SK-N-SH (cell line): ENCODE measurements at regions not wholly inside any gene's neighbourhood (a gene's known extent, or its start where the extent isn't known, plus 50 kb on each side); places are given as distances from the start of the nearest gene placed in this dataset.

ENCODE experiments used
- CTCF ChIA-PET: fragments of 300-600, 350-600 bp; formaldehyde crosslinking; extraction: SDS; loops from one replicate; lab custom pipeline; 2021; lab: Yijun Ruan, JAX
- POLR2A ChIA-PET: fragments of 350-600 bp; sonication (Branson Sonifier 250); formaldehyde crosslinking; extraction: SDS; loops from one replicate; lab custom pipeline; 2020; ENCODE audit warnings: antibody characterized with exemption, inconsistent platforms; lab: Yijun Ruan, JAX
- DNase-seq: peaks from one replicate; pipeline ENCODE4 v3.0.0; 2012
- H2AFZ ChIP-seq: fragments of 200-600 bp; sonication (generic); 2 replicates; pipeline ENCODE4 v1.8.1; 2016; ENCODE audit warnings: antibody characterized with exemption, mild to moderate bottlenecking, low read depth
- H3F3A ChIP-seq: fragments of 200-600 bp; sonication (generic); replicated peaks from 2 replicates; pipeline ENCODE3; 2016; ENCODE audit warnings: antibody characterized with exemption, mild to moderate bottlenecking; ENCODE audit not compliant: insufficient read depth
- H3K27ac ChIP-seq, 2 experiments: fragments of 200-500 bp in 1 of 2; fragments of 200-600 bp in 1 of 2; sonication (Bioruptor generic) in 1 of 2; sonication (generic), shearing (Covaris generic) in 1 of 2; 2 replicates each; pipeline versions ENCODE4 v1.5.1 to v1.6.1; 2014 to 2016; ENCODE audit warnings: low read depth in 2 of 2, inconsistent platforms in 1 of 2, low read length in 1 of 2, mild to moderate bottlenecking in 1 of 2, mixed read lengths in 1 of 2
- H3K27me3 ChIP-seq: fragments of 200-600 bp; sonication (generic), shearing (Covaris generic); 2 replicates; pipeline ENCODE4 v1.6.1; 2016; ENCODE audit warnings: mixed run types; ENCODE audit not compliant: insufficient read depth
- H3K36me3 ChIP-seq, 2 experiments: fragments of 200-500 bp in 1 of 2; fragments of 200-600 bp in 1 of 2; sonication (Bioruptor generic) in 1 of 2; sonication (generic) in 1 of 2; replicated peaks in 1 of 2; 2 replicates each; pipeline versions ENCODE3 to v1.5.1; 2014 to 2016; ENCODE audit warnings: low read length in 1 of 2, mild to moderate bottlenecking in 1 of 2; ENCODE audit not compliant: insufficient read depth in 2 of 2, control insufficient read depth in 1 of 2
- H3K4me1 ChIP-seq, 2 experiments: fragments of 200-500 bp in 1 of 2; fragments of 200-600 bp in 1 of 2; sonication (Bioruptor generic) in 1 of 2; sonication (generic), shearing (Covaris generic) in 1 of 2; 2 replicates each; pipeline versions ENCODE4 v1.5.1 to v1.6.1; 2014 to 2016; ENCODE audit warnings: low read depth in 1 of 2, low read length in 1 of 2, mixed run types in 1 of 2; ENCODE audit not compliant: insufficient read depth in 2 of 2, control insufficient read depth in 1 of 2
- H3K4me2 ChIP-seq: fragments of 200-600 bp; sonication (generic), shearing (Covaris generic); 2 replicates; pipeline ENCODE4 v1.6.1; 2017; ENCODE audit warnings: mixed run types
- H3K4me3 ChIP-seq, 2 experiments: fragments of 200-500 bp in 1 of 2; fragments of 200-600 bp in 1 of 2; sonication (Bioruptor generic) in 1 of 2; sonication (generic), shearing (Covaris generic) in 1 of 2; 2 replicates each; pipeline versions ENCODE4 v1.5.1 to v1.8.1; 2014 to 2016; ENCODE audit warnings: low read depth in 2 of 2, inconsistent platforms in 1 of 2, low read length in 1 of 2, mild to moderate bottlenecking in 1 of 2, mixed read lengths in 1 of 2, moderate library complexity in 1 of 2
- H3K79me2 ChIP-seq: fragments of 200-600 bp; sonication (generic); 2 replicates; pipeline ENCODE4 v1.8.1; 2017; ENCODE audit warnings: mild to moderate bottlenecking; ENCODE audit not compliant: insufficient read depth
- H3K9ac ChIP-seq: fragments of 200-600 bp; sonication (generic); 2 replicates; pipeline ENCODE4 v1.6.1; 2017; ENCODE audit warnings: mixed run types
- H3K9me2 ChIP-seq: fragments of 200-600 bp; sonication (generic); 2 replicates; pipeline ENCODE4 v1.6.1; 2017; ENCODE audit warnings: mixed run types
- H3K9me3 ChIP-seq: fragments of 200-600 bp; sonication (generic); 2 replicates; pipeline ENCODE4 v1.6.1; 2017; ENCODE audit warnings: mixed run types, mild to moderate bottlenecking, moderate library complexity
- H4K20me1 ChIP-seq: fragments of 200-600 bp; sonication (generic); 2 replicates; pipeline ENCODE4 v1.6.1; 2017; ENCODE audit warnings: mild to moderate bottlenecking, mixed run types; ENCODE audit not compliant: insufficient read depth
- CHD2 ChIP-seq: fragments of 150-350 bp; IDR thresholded peaks from 2 replicates; pipeline ENCODE4 v1.6.1; 2018; ENCODE audit warnings: low read length; ENCODE audit not compliant: partially characterized antibody
- CTCF ChIP-seq: fragments of 200-600 bp; sonication (generic); IDR thresholded peaks from 2 replicates; pipeline ENCODE4 v1.6.1; 2017; ENCODE audit warnings: antibody characterized with exemption, mild to moderate bottlenecking, moderate library complexity
- ELF1 ChIP-seq: IDR thresholded peaks from 2 replicates; pipeline ENCODE4 v1.4.0; 2012
- EP300 ChIP-seq, 2 experiments: IDR thresholded peaks; 2 replicates each; pipeline versions ENCODE4 v1.4.0 to v1.6.1; 2012; ENCODE audit warnings: borderline replicate concordance in 1 of 2, low read depth in 1 of 2, low read length in 1 of 2
- EZH2phosphoT487 ChIP-seq: fragments of 200-600 bp; sonication (generic); IDR thresholded peaks from 2 replicates; pipeline ENCODE4 v1.6.1; 2017; ENCODE audit warnings: low read depth, mixed run types, mild to moderate bottlenecking, antibody characterized with exemption, moderate library complexity, borderline replicate concordance
- FOSL2 ChIP-seq: IDR thresholded peaks from 2 replicates; pipeline ENCODE4 v1.4.0; 2012; ENCODE audit warnings: low read depth, mild to moderate bottlenecking, moderate library complexity, borderline replicate concordance
- GABPA ChIP-seq: IDR thresholded peaks from 2 replicates; pipeline ENCODE4 v1.4.0; 2012; ENCODE audit warnings: low read depth, mild to moderate bottlenecking
- JUND ChIP-seq: IDR thresholded peaks from 2 replicates; pipeline ENCODE4 v1.4.0; 2012
- MAX ChIP-seq: IDR thresholded peaks from 2 replicates; pipeline ENCODE4 v1.4.0; 2012; ENCODE audit warnings: low read depth
- MXI1 ChIP-seq: IDR thresholded peaks from 2 replicates; pipeline ENCODE4 v1.6.1; 2012; ENCODE audit warnings: mild to moderate bottlenecking, low read depth, low read length, improper control_type of control experiment
- NFIC ChIP-seq: IDR thresholded peaks from 2 replicates; pipeline ENCODE4 v1.4.0; 2012; ENCODE audit warnings: borderline replicate concordance
- POLR2AphosphoS5 ChIP-seq: IDR thresholded peaks from 2 replicates; pipeline ENCODE4 v1.6.1; 2012; ENCODE audit warnings: low read depth, low read length
- RAD21 ChIP-seq: IDR thresholded peaks from 2 replicates; pipeline ENCODE4 v1.6.1; 2012; ENCODE audit warnings: mild to moderate bottlenecking, low read length
- RCOR1 ChIP-seq: fragments of 150-350 bp; IDR thresholded peaks from 2 replicates; pipeline ENCODE4 v1.6.1; 2017; ENCODE audit warnings: antibody characterized with exemption, low read length
- SMC3 ChIP-seq: IDR thresholded peaks from 2 replicates; pipeline ENCODE4 v1.6.1; 2012; ENCODE audit warnings: low read depth, low read length, improper control_type of control experiment
- TCF12 ChIP-seq: IDR thresholded peaks from 2 replicates; pipeline ENCODE4 v1.4.0; 2012
- TEAD4 ChIP-seq: IDR thresholded peaks from 2 replicates; pipeline ENCODE4 v1.4.0; 2012; ENCODE audit warnings: mild to moderate bottlenecking, borderline replicate concordance; ENCODE audit not compliant: insufficient read depth
- WGBS: methylation state at CpG from one replicate; pipeline ENCODE4 v1.1.6; 2017; ENCODE audit warnings: low lambda C conversion rate; 5-methylcytosine and 5-hydroxymethylcytosine counted together
- TF ChIP-seq, protein P1 (sequence below): IDR thresholded peaks from 2 replicates; pipeline ENCODE4 v1.4.0; 2012; ENCODE audit warnings: low read depth, borderline replicate concordance
- TF ChIP-seq, protein P2 (sequence below): IDR thresholded peaks from 2 replicates; pipeline ENCODE4 v1.6.1; 2012; ENCODE audit warnings: mild to moderate bottlenecking, low read depth, low read length, moderate library complexity

DNA sequence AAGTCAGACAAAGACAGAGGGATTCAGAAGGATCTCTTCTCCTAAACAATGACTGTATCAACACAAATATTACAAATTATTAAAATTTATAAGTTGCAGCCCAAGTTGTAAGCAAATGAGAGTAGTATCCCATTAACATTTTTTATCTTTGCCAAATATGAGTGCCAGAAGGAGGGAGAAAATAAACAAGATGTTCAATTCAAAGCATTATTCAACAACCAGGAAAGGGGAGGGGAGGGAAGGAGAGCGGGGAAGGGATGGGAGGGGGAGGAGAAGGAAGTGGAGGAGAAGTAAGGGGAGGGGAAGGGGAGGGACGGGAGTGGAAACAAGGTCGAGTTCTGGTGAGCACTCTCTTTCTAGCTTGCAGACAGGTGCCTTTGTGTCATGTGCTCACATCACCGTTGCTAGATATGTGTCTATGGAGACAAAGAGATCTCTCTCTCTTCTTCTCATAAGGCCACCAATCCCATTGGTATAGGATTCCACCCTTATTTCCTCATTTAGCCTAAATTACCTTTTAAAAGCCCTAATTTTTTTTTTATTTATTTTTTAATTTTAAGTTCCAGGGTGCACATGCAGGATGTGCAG lies 679.6 kb upstream of the CHAC2 start:
- peaks cover 5% of the 10 kb centered on the region for H3F3A ChIP-seq
- H3K9ac ChIP-seq, result no peak overlapping the region
- no peaks in the 10 kb centered on the region for H3K9me3 ChIP-seq
- no peaks in the 10 kb centered on the region for H3K27me3 ChIP-seq
- no peaks in the 10 kb centered on the region for H3K9me2 ChIP-seq
- H3K79me2 ChIP-seq, result no peaks in the 10 kb centered on the region
- H2AFZ ChIP-seq, result no peak overlapping the region
- no peaks in the 10 kb centered on the region for H3K36me3 ChIP-seq
- CTCF ChIA-PET, result no interaction called here
- no peak overlapping the region for H3K4me3 ChIP-seq
- TF ChIP-seq ELF1 (no peak), MAX (no peak), GABPA (no peak), CHD2 (no peak), POLR2AphosphoS5 (no peak)
- TF ChIP-seq, protein P1, sequence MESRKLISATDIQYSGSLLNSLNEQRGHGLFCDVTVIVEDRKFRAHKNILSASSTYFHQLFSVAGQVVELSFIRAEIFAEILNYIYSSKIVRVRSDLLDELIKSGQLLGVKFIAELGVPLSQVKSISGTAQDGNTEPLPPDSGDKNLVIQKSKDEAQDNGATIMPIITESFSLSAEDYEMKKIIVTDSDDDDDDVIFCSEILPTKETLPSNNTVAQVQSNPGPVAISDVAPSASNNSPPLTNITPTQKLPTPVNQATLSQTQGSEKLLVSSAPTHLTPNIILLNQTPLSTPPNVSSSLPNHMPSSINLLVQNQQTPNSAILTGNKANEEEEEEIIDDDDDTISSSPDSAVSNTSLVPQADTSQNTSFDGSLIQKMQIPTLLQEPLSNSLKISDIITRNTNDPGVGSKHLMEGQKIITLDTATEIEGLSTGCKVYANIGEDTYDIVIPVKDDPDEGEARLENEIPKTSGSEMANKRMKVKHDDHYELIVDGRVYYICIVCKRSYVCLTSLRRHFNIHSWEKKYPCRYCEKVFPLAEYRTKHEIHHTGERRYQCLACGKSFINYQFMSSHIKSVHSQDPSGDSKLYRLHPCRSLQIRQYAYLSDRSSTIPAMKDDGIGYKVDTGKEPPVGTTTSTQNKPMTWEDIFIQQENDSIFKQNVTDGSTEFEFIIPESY, result no peak
- TF ChIP-seq, protein P2, sequence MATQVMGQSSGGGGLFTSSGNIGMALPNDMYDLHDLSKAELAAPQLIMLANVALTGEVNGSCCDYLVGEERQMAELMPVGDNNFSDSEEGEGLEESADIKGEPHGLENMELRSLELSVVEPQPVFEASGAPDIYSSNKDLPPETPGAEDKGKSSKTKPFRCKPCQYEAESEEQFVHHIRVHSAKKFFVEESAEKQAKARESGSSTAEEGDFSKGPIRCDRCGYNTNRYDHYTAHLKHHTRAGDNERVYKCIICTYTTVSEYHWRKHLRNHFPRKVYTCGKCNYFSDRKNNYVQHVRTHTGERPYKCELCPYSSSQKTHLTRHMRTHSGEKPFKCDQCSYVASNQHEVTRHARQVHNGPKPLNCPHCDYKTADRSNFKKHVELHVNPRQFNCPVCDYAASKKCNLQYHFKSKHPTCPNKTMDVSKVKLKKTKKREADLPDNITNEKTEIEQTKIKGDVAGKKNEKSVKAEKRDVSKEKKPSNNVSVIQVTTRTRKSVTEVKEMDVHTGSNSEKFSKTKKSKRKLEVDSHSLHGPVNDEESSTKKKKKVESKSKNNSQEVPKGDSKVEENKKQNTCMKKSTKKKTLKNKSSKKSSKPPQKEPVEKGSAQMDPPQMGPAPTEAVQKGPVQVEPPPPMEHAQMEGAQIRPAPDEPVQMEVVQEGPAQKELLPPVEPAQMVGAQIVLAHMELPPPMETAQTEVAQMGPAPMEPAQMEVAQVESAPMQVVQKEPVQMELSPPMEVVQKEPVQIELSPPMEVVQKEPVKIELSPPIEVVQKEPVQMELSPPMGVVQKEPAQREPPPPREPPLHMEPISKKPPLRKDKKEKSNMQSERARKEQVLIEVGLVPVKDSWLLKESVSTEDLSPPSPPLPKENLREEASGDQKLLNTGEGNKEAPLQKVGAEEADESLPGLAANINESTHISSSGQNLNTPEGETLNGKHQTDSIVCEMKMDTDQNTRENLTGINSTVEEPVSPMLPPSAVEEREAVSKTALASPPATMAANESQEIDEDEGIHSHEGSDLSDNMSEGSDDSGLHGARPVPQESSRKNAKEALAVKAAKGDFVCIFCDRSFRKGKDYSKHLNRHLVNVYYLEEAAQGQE, result no peak
- TF ChIP-seq, all 33 proteins: peak for 0
- WGBS, result 13% methylated on average over 4 of the region's 4 CpGs
- POLR2A ChIA-PET, result no interaction called here
- H3K4me1 ChIP-seq, result peaks cover 0 to 6% of the 10 kb centered on the region in 2 experiments; a peak in 1 of 4 replicates
- peak overlapping the region in 1 of 2 experiments; percentile 68; a peak in 2 of 4 replicates for H3K27ac ChIP-seq
- no peak for DNase-seq
- H3K4me2 ChIP-seq, result no peak overlapping the region; the same call in 1 of the 2 replicates
- H4K20me1 ChIP-seq, result no peaks in the 10 kb centered on the region

DNA sequence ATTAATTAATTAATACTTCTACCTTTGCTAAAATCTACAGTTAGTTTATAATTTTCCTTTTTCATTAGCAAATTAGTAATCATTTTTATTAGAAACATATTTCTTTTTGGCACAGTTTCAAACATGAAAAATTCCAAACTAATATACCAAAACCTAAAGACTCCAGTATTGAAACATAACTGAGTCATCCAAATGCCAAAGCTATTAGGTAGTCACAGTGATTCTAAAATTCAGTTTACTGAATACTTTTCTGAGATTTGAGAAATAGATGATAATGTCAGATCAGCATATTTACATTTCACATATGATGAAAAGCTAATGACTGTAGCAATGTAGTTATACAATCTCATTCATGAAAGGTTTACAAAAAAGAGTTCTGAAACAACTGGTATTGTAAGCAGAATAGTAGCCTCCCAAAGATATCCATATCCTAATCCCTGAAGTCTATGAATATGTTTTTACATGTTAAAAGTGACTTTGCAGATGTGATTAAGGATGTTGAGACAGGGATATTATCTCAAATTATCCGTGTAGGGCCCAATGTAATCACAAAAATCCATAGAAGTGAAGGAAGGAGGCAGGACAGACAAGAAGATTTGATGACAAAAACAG lies 680.2 kb upstream of the CHAC2 start:
- no peak for TF ChIP-seq EZH2phosphoT487
- no peak for TF ChIP-seq MAX
- TF ChIP-seq TEAD4, result peak; percentile 44; the same call in 1 of the 2 replicates
- TF ChIP-seq EP300 (IDR thresholded peaks at IDR 0.05; ENCODE audit: borderline replicate concordance in 1 of 2, low read depth in 1 of 2, low read length in 1 of 2), result peak in 1 of 2 experiments; percentile 25; a peak in 1 of 4 replicates
- TF ChIP-seq POLR2AphosphoS5, result no peak
- TF ChIP-seq JUND, result peak; percentile 79
- TF ChIP-seq CTCF, result no peak
- TF ChIP-seq TCF12, result peak; percentile 75
- no peak for TF ChIP-seq RCOR1
- TF ChIP-seq SMC3, result no peak
- peak; percentile 80; the same call in 1 of the 2 replicates for TF ChIP-seq NFIC
- peak; percentile 72 for TF ChIP-seq FOSL2
- TF ChIP-seq ELF1, result no peak
- no peak for TF ChIP-seq RAD21
- no peak for TF ChIP-seq MXI1
- peak overlapping the region in 1 of 2 experiments; percentile 68; a peak in 2 of 4 replicates for H3K27ac ChIP-seq
- DNase-seq, result no peak
- no peaks in the 10 kb centered on the region for H4K20me1 ChIP-seq
- no peaks in the 10 kb centered on the region for H3K9me2 ChIP-seq
- peaks cover 0 to 6% of the 10 kb centered on the region in 2 experiments; a peak in 1 of 4 replicates for H3K4me1 ChIP-seq
- no peaks in the 10 kb centered on the region for H3K9me3 ChIP-seq
- H2AFZ ChIP-seq, result no peak overlapping the region
- H3K4me3 ChIP-seq, result no peak overlapping the region
- ChIA-PET CTCF (no interaction called here), POLR2A (no interaction called here)
- H3K36me3 ChIP-seq, result no peaks in the 10 kb centered on the region
- peaks cover 5% of the 10 kb centered on the region for H3F3A ChIP-seq
- H3K4me2 ChIP-seq, result no peak overlapping the region; the same call in 1 of the 2 replicates
- no peaks in the 10 kb centered on the region for H3K27me3 ChIP-seq
- 9% methylated on average over 1 of the region's 1 CpG for WGBS
- H3K9ac ChIP-seq, result no peak overlapping the region
- H3K79me2 ChIP-seq, result no peaks in the 10 kb centered on the region
